GM21529 (cell line): ENCODE measurements at regions not wholly inside any gene's neighbourhood (a gene's known extent, or its start where the extent isn't known, plus 50 kb on each side); places are given as distances from the start of the nearest gene placed in this dataset.
"Not testable (repeated sequence)": the region's sequence is repeated elsewhere in the genome, so short reads cannot be mapped to it uniquely, and the experiment has no call there.

Experiments used
- ATAC-seq: cut with Tn5 transposase; IDR thresholded peaks from one replicate; pipeline ENCODE4 v1.9.1; 2021; ENCODE audit not compliant: unreplicated experiment

- ATAC-seq = no peak
These were observed 651.8 kb downstream of the LMO4 start for GRCh38 chr1:87980494-87980893.

- ATAC-seq = no peak
These were observed 652.7 kb downstream of the LMO4 start for GRCh38 chr1:87981386-87981785.

GRCh38 chr1:87981810-87982209 lies 653.1 kb downstream of the LMO4 start:
- ATAC-seq = no peak

- no peak for ATAC-seq
These were observed 655.2 kb downstream of the LMO4 start for GRCh38 chr1:87983841-87984240.

GRCh38 chr1:87985071-87985470 lies 656.4 kb downstream of the LMO4 start:
- no peak for ATAC-seq

DNA sequence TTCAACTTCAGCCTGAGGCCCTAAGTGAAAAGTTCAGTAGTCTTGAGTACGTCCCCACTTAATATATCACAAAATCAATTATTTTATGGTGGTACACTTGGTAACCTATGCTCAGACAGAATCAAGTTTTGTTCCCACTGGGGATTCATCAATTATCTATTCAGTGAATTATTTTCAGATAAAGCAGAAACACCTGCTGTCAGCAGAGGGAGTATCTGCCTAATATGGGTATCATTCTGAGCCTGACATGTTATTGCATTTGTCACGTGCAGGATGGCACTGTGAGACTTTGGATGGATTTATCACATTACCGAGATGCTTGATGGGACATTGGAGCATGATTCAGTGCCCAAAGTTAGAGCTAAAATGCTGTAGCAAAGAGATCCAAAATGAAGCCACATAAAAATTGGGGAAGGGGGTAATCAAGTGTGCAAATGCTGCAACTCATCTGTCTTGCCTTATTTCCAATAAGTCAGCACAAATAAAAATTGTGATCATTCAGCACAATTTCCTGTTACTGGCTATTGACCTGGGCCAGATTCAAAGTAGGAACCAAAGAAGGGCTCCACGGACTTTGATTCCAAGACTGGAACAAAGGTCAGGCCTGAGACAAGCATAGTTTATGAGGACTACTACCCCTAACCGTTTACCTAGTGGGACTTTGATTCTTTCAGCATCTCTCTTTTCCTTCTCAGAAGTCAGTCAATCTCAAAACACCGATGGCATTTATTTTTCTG lies 657.6 kb downstream of the LMO4 start:
- no peak for ATAC-seq

- no peak for ATAC-seq
These were observed 660.7 kb downstream of the LMO4 start for GRCh38 chr1:87989346-87989745.

DNA sequence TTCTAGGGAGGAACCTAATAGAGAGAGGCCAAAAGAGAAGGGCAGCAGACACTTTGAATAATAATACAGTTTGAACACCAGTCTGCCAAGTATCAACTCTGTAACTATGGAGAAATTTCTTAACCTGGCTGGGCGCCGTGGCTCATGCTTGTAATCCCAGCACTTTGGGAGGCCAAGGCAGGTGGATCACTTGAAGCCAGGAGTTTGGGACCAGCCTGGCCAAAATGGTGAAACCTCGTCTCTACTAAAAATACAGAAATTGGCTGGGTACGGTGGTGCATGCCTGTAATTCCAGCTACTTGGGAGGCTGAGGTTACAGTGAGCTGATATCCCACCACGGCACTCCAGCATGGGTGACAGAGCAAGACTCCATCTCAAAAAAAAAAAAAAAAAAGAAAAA lies 663.9 kb downstream of the LMO4 start:
- ATAC-seq = not testable (repeated sequence)

- no peak for ATAC-seq
These were observed 664.4 kb downstream of the LMO4 start for GRCh38 chr1:87993051-87993450.

DNA sequence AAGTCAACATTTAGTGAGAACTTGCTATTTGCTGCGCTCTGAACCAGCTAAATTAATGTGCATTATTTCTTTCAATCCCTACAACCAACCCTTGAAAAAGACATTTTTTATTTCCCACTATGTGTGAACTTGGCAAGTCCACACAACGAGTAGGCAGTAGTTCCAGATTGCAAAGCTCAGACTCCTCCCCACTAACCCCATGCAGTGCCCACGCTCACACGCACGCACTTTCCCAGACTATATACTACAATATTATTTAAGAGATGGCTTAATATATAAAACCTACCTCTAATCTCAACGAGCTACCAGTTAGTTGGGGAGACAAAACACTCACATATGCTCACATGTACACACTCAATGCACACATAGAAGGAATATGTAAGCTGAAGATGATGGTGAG lies 671.2 kb downstream of the LMO4 start:
- ATAC-seq = no peak

GRCh38 chr1:88001460-88001859 lies 672.8 kb downstream of the LMO4 start:
- no peak for ATAC-seq

- no peak for ATAC-seq
These were observed 674.6 kb downstream of the LMO4 start for GRCh38 chr1:88003255-88003654.

- ATAC-seq = no peak
These were observed 674.2 kb upstream of the PKN2 start for GRCh38 chr1:88009916-88010315.

- no peak for ATAC-seq
These were observed 670.6 kb upstream of the PKN2 start for GRCh38 chr1:88013485-88013884.

GRCh38 chr1:88014131-88014530 lies 669.9 kb upstream of the PKN2 start:
- no peak for ATAC-seq

GRCh38 chr1:88016947-88017346 lies 667.1 kb upstream of the PKN2 start:
- no peak for ATAC-seq

DNA sequence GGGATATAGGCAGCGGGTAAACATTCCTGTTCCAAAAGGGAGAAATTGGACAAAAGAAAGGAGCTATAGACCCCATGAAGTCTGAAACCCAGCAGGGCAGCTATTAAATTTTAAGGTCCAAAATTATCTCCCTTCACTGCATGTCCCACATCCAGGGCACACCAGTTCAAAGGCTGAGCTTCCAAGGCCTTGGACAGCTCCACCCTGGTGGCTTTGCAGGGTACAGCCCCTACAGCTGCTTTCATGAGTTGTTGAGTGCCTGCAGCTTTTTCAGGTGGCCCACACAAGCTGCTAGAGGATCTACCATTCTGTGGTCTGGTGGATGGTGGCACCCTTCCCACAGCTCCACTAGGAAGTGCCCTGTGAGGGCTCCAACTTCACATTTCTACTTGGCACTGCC lies 662.5 kb upstream of the PKN2 start:
- no peak for ATAC-seq

- no peak for ATAC-seq
These were observed 661.6 kb upstream of the PKN2 start for GRCh38 chr1:88022516-88022915.

GRCh38 chr1:88029142-88029541 lies 654.9 kb upstream of the PKN2 start:
- ATAC-seq = no peak

GRCh38 chr1:88029899-88030298 lies 654.2 kb upstream of the PKN2 start:
- no peak for ATAC-seq

DNA sequence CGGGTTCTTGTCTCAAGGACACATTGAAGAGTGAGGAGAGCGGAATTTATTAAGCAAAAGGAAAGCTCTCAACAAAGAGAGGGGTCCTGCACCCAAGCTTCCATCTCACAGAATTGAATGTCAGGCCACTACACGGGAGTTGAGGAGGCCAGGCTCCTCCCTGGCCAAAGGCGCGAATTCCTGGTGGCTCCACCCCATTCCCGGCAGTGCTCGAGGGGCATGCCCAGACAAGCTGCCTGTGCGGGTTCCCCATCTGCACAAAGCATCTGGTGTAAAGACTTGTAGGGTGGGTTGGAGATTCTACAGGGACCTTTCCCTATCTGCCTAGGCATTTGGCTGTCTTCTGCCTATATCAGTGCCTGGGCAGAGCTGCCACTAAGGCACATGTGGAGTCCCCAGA lies 648.5 kb upstream of the PKN2 start:
- ATAC-seq = no peak

DNA sequence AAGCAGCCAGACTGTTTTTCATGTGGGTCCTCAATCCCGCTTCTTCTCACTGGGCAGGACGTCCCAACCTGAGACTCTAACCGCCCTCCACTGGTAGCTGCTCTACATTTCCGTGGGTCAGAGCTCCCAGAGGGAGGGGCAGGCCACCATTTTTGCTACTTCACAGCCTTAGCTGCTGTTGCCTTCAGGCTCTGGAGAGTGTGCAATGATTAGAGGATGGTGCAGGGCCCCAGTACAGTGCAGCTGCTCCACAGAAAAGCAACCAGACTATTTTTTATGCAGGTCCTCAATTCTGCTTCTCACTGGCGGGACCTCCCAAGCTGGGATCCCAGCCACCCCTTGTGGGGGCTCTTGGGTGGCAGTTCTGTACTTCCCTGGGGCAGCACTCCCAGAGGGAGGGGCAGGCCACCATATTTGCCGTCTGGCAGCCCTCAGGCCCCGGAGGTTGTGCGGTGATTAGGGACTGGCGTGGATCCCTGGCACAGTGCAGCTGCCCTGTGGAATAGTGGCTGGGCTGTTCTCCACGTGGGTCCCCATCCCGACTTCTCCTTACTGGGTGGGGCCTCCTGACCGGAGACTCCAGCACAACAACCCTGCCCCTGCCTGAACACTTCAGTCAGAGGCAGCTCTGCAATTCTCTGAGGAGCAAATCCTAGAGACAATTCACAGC lies 647.6 kb upstream of the PKN2 start:
- no peak for ATAC-seq

DNA sequence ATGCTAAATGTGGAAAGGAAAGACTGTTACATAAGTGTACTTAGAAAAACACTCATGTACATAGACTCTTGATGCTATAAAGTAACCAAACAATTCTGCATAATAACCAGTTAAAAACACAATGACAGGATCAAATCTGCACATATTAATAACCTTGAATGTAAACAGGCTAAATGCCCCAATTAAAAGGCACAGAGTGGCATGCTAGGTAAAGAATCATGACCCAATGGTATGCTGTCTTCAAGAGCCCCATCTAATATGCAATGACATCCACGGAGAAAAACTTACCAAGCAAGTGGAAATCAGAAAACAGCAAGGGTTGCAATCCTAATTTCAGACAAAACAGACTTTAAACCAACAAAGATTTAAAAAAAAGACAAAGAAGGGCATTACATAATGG lies 644.8 kb upstream of the PKN2 start:
- ATAC-seq = no peak
